GM18511 (cell line): ENCODE measurements at regions not wholly inside any gene's neighbourhood (a gene's known extent, or its start where the extent isn't known, plus 50 kb on each side); places are given as distances from the start of the nearest gene placed in this dataset.
A peak's percentile ranks its signal among the peaks of the same experiment; 100 is the strongest.
"Not testable (repeated sequence)": the region's sequence is repeated elsewhere in the genome, so short reads cannot be mapped to it uniquely, and the experiment has no call there.

Experiments
- ATAC-seq: cut with Tn5 transposase; IDR thresholded peaks from one replicate; pipeline ENCODE4 v1.9.1; 2021; ENCODE audit warnings: mild to moderate bottlenecking, moderate library complexity; ENCODE audit not compliant: unreplicated experiment

DNA sequence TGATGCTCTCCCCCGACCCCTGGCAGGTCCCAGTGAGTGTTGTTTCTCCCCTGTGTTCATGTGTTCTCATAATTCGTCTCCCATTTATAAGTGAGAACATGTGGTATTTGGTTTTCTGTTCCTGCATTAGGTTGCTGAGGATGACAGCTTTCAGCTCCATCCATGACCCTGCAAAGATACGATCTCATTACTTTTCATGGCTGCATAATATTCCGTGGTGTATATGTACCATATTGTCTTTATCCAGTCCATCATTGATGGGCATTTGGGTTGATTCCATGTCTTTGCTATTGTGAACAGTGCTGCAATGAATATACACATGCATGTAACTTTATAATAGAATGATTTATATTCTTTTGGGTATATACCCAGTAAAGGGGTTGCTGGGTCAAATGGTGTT is 321.5 kb downstream of the EMP1 start:
- not testable (repeated sequence) for ATAC-seq

DNA sequence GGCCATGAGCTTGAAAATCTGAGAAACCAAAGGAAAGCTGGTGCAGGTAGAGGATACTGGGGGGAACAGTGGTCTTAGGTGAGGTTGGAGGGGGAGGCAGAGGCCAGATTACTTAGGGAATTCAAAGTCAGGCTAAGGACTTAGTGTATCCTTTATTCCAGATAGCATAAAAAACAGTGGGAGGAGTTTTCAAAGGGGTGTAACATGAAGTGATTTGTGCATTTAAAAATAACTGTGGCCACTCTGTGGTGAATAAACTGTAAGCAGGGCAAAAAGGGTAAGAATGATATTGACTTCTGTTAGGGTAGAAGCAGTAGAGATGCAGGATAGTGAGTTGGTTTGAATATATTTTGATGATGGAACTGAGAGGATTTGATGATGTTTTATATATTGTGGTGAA is 313.2 kb downstream of the EMP1 start:
- no peak for ATAC-seq

- ATAC-seq: no peak
Measured at GRCh38 chr12:13505636-13506035, 309.1 kb downstream of the EMP1 start.

- no peak for ATAC-seq
Measured at GRCh38 chr12:13505224-13505623, 308.7 kb downstream of the EMP1 start.

DNA sequence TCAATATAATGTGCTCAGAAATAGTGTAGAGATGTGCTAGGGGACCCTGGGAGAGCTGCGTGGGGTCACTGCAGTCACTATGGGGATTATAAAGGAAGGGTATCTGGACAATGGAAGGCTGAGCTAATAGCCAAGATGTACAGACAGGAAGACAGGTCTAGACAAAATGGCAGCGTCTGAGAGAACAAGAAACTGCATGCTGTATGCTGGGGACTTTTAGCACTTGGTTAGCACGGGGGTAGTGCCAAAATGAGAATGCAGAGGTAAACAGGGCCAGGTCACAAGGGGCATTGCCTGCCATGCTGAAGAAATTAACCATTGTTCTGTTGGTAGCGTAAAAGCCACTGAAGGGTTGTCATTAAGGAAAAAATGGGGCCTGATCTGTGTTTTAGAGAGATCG is 308.2 kb downstream of the EMP1 start:
- ATAC-seq: no peak

GRCh38 chr12:13504074-13504473 is 307.5 kb downstream of the EMP1 start:
- no peak for ATAC-seq

DNA sequence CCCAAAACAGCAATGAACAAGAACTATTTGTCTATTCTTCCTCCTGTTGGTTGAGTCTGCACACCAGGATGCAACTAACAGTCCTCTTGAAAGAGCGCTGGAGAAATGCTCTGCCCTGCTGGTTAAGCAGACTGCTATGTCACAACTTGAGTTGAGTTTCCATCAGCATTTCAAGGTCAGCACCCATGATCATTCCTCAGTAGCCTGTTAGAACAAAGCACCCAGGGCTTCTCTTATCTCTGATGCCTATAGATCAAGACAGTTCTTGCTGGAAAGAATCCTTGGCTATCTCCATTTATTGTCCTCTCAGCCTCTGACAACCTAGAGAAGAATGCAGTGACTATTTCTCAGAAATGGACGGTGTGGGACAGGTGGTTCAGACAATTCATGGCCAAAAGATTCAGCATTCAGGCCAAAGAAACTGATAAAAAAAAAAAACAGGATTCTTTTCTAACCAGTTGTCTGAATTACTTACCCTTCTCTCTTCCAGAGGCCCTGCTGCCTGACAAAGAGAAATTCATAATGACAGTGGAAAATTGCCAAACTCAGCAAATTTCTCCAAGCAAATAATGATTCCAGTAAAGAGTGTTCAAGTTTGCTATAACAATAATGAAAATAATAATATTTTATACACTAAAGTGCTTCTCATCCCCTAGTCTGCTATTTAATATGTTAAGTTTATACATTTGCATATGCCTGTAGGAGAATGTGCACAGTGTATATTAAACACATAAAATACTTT is 306.7 kb downstream of the EMP1 start:
- ATAC-seq: no peak

DNA sequence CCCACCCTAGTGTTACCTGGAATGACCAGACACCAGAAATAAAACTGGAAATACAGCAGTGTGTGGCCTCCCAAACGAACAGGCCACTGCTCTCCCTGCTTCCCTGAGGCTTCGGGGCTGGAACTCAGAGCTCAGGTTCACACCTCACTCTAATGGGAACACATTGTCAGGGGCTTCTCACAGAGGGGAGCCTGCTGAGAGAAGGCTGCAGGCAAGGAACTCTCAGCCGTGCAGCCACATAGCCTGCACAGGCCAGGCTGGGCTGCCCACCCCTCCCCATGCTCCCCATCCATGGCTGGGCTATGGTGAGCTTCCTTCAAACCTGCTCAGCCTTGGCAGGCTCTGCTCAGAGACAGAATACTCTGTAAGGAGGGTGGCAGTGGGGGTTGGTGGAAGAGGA is 302.5 kb downstream of the EMP1 start:
- no peak for ATAC-seq

DNA sequence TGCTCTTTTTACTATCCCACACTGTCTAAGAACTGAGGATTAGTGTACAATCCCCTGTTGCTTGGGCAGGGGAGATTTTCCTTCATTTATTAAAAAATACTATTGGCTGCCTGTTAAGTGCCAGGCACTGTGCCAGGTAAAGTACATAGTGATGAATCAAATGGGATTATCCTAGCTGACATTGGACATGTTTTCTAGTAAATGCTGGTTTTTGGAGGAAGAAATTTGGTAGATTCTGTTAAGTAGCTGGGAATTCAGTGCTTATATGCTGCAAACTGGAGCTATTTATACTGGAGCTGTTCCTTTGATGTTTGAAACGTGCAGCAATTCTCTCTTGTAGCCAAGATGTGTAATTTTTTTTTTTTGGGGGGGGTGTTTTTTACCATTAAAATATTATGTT is 299.6 kb downstream of the EMP1 start:
- no peak for ATAC-seq

GRCh38 chr12:13489246-13489645 is 292.7 kb downstream of the EMP1 start:
- ATAC-seq: no peak

GRCh38 chr12:13487326-13487725 is 290.8 kb downstream of the EMP1 start:
- ATAC-seq: no peak

GRCh38 chr12:13486794-13487193 is 290.3 kb downstream of the EMP1 start:
- ATAC-seq: no peak

- no peak for ATAC-seq
Measured at GRCh38 chr12:13478650-13479181, 282.2 kb downstream of the EMP1 start.

DNA sequence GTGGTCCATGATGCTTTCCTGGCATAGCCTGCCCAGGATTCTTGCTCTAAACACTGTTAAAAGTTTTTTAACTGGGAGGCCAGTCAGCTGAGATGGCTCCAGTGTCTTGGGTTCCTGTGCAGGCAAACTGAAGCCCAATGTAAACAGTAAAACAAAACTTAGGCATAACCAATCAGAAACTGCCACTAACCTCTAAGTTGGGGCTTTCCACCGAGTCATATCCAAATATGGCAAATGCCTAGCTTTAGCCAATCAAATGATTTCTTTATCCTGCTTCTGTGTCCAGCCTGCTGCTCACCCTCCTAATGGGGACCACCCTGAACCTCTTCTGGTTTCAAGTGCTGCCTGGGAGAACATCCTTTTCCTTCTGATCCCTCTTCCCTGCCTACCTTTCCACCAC is 277.9 kb downstream of the EMP1 start:
- no peak for ATAC-seq

- ATAC-seq: peak; percentile 97
Measured at GRCh38 chr12:13472690-13473089, 276.2 kb downstream of the EMP1 start.

- ATAC-seq: no peak
Measured at GRCh38 chr12:13471471-13471870, 274.9 kb downstream of the EMP1 start.

DNA sequence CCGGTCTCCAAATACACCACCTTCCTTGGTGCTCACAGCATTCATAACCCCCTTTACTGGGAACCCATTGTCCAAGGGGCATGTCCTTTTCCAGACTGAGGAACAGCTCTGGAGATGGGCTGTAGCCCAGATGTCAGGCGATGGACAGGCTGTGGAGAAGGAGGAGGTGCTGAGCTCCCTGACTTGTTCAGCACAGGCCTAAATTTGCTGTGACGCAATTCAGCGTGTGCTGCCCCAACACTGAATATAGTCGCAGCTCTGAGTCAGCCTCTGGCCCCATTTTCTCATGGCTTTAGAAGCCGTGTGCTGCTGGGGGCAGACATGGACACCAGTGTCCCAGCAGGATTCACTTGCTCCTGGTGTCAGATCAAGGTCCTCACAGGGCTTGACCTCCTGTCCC is 269.1 kb downstream of the EMP1 start:
- ATAC-seq: no peak

DNA sequence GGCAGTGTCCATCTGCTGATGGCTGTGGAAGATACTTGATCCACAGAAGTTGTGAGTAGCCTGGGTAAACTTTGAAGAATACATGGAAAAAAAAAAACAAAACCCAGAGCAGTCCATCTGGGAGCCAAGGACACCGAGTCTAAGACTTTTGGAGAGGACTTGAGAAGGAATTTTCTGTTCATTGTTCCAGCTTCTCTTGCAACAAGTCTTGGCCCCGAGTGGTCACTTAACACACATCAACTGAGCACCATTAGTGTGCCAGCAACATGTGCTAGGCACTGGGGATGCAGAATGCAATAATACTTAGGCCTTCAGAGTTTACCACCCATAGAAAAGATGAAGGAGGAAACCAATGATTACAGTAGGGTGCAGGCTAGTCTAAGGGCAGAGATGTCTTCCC is 266.7 kb downstream of the EMP1 start:
- no peak for ATAC-seq

DNA sequence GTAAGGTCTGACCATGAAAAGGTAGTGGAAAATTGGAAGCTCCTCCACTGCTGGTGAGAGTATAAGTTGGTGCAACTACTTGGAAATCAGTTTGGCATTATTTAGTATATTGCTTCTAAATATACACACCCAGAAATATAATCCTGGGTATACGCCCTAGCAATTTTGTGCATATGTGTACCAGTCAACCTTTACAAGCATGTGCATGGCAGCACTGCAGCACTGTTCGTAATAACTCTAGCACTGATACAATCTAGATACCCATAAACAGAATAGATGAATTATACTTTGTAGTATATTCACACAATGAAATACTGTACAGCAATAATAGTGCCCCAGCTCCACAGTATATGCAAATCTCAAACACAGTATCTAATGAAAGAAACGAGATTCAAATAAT is 265.9 kb downstream of the EMP1 start:
- ATAC-seq: no peak

DNA sequence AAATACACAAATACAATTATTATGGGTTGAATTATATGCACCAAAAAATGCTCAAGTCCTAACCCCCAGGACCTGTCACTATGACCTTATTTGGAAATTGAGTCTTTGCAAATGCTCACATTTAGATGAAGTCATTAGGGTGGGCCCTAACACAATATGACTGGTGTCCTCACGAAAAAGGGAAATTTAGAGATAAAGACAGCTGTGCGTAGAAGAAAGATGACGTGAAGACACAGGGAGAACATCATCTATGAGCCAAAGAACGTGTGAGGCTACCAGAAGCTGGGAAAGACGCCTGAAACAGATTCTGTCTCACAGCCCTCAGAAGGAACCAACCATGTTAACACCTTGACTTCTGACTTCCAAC is 259.2 kb downstream of the EMP1 start:
- ATAC-seq: no peak

DNA sequence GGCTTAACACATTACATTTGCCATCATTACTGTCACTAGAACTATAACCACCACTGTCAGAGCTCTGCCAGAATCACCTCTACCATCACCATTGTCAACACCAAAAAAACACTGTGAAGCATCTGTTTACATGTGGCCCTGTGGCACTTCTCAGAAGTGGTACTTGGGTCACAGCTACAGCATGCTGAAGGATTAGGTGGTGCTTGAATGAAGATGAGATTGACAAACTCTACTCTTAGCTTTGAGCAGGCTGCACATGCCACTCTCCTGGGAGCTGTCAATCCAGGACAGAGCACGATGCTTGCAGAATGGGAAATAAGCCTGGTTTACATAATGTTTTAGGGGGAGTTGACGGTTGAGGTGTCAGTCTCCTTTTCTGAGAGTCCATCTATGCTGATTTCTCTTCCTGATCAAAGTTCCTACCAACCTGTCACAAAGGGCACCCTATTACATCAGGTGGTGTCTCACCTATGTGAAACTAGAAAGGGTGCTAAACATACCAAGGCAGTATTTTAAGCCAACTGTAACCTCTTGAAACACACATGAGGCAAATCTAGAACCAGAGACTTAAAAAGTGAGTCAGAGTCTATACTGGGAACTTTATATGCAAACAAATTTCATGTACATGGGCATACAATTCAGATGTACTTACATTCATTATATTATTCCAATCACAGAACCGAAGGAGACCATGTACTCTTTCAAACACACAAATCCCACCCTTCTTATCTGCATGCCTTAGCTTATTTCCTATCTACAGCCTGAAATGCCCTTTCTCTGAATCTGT is 258.7 kb downstream of the EMP1 start:
- ATAC-seq: no peak

- ATAC-seq: no peak
Measured at GRCh38 chr12:13452955-13453570, 256.5 kb downstream of the EMP1 start.
